Suprapubic skin (tissue), 4 donors: ENCODE measurements at regions not wholly inside any gene's neighbourhood (a gene's known extent, or its start where the extent isn't known, plus 50 kb on each side); places are given as distances from the start of the nearest gene placed in this dataset.

Experiments
- POLR2A ChIP-seq, 2 donors: fragments of 450-650 bp; IDR thresholded peaks; one replicate each; pipeline ENCODE4 v1.6.1; 2017; ENCODE audit warnings: antibody characterized with exemption in 2 of 2, mild to moderate bottlenecking in 2 of 2, moderate library complexity in 2 of 2
- POLR2AphosphoS5 ChIP-seq, 3 donors: sonication (generic); formaldehyde crosslinking; IDR thresholded peaks; one replicate each; pipeline ENCODE4 v1.6.1; 2017; ENCODE audit warnings: antibody characterized with exemption in 3 of 3
- TF ChIP-seq, protein P1 (sequence below), 2 donors: fragments of 200-600 bp in 1 of 2; fragments of 450-650 bp in 1 of 2; sonication (generic) in 1 of 2; IDR thresholded peaks; one replicate each; pipeline ENCODE4 v1.5.1; 2016 to 2019; ENCODE audit warnings: antibody characterized with exemption in 2 of 2, mild to moderate bottlenecking in 1 of 2, moderate library complexity in 1 of 2

DNA sequence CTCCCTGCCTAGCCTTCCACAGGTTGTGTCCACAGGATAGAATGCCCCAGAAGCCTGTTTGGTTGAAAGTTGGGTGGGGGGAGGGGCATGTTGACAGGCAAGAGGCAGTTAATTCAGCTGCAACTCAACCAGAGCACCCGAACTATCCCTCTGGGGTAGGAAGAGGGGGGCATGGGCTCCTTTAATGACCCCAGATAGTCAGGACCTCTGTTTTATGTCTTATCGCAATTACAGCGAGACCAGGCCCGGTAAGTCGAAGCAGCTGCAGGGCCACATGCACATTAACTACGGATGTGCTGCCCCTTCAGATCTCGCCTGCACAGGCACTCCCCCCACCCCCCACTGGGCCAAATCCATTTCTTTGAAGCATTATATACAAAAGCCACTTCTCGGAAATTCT is 363.8 kb upstream of the HNRNPA3 start:
- TF ChIP-seq, protein P1, sequence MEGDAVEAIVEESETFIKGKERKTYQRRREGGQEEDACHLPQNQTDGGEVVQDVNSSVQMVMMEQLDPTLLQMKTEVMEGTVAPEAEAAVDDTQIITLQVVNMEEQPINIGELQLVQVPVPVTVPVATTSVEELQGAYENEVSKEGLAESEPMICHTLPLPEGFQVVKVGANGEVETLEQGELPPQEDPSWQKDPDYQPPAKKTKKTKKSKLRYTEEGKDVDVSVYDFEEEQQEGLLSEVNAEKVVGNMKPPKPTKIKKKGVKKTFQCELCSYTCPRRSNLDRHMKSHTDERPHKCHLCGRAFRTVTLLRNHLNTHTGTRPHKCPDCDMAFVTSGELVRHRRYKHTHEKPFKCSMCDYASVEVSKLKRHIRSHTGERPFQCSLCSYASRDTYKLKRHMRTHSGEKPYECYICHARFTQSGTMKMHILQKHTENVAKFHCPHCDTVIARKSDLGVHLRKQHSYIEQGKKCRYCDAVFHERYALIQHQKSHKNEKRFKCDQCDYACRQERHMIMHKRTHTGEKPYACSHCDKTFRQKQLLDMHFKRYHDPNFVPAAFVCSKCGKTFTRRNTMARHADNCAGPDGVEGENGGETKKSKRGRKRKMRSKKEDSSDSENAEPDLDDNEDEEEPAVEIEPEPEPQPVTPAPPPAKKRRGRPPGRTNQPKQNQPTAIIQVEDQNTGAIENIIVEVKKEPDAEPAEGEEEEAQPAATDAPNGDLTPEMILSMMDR (IDR thresholded peaks at IDR 0.05) = no peak
- TF ChIP-seq POLR2AphosphoS5 (IDR thresholded peaks at IDR 0.05) = no peak
- TF ChIP-seq POLR2A (IDR thresholded peaks at IDR 0.05) = no peak
